ENCODE measurements at regions not wholly inside any gene's neighbourhood (a gene's known extent, or its start where the extent isn't known, plus 50 kb on each side); places are given as distances from the start of the nearest gene placed in this dataset.
"Not testable (repeated sequence)": the region's sequence is repeated elsewhere in the genome, so short reads cannot be mapped to it uniquely, and the experiment has no call there.

- in situ Hi-C loops (cut with MboI; ENCODE audit: low pct_unique_long_range_greater_than_20kb, low sequenced_read_pairs, unreplicated experiment) = no loop called here
- TF ChIP-seq CTCF (IDR thresholded peaks at IDR 0.05; ENCODE audit: extremely low read depth, insufficient read depth, missing control alignments) = no peak
- DNase-seq (ENCODE audit: low spot score) = no peak
These were observed 266.6 kb upstream of the TBL1XR1 start for GRCh38 chr3:177463863-177464262.

GRCh38 chr3:177464392-177465256 is 267.3 kb upstream of the TBL1XR1 start:
- no peak for DNase-seq (ENCODE audit: low spot score)
- TF ChIP-seq CTCF (IDR thresholded peaks at IDR 0.05; ENCODE audit: extremely low read depth, insufficient read depth, missing control alignments) = no peak
- in situ Hi-C loops (cut with MboI; ENCODE audit: low pct_unique_long_range_greater_than_20kb, low sequenced_read_pairs, unreplicated experiment) = no loop called here

- DNase-seq (ENCODE audit: low spot score) = no peak
- TF ChIP-seq CTCF (IDR thresholded peaks at IDR 0.05; ENCODE audit: extremely low read depth, insufficient read depth, missing control alignments) = no peak
- in situ Hi-C loops (cut with MboI; ENCODE audit: low pct_unique_long_range_greater_than_20kb, low sequenced_read_pairs, unreplicated experiment) = no loop called here
These were observed 268.0 kb upstream of the TBL1XR1 start for GRCh38 chr3:177465257-177465642.

GRCh38 chr3:177466074-177466473 is 268.8 kb upstream of the TBL1XR1 start:
- no peak for DNase-seq (ENCODE audit: low spot score)
- no peak for TF ChIP-seq CTCF (IDR thresholded peaks at IDR 0.05; ENCODE audit: extremely low read depth, insufficient read depth, missing control alignments)
- in situ Hi-C loops (cut with MboI; ENCODE audit: low pct_unique_long_range_greater_than_20kb, low sequenced_read_pairs, unreplicated experiment) = no loop called here

GRCh38 chr3:177466622-177467021 is 269.3 kb upstream of the TBL1XR1 start:
- DNase-seq (ENCODE audit: low spot score); in situ Hi-C loops (cut with MboI; ENCODE audit: low pct_unique_long_range_greater_than_20kb, low sequenced_read_pairs, unreplicated experiment): not testable (repeated sequence)

- DNase-seq (ENCODE audit: low spot score) = no peak
- in situ Hi-C loops (cut with MboI; ENCODE audit: low pct_unique_long_range_greater_than_20kb, low sequenced_read_pairs, unreplicated experiment) = no loop called here
- no peak for TF ChIP-seq CTCF (IDR thresholded peaks at IDR 0.05; ENCODE audit: extremely low read depth, insufficient read depth, missing control alignments)
These were observed 270.1 kb upstream of the TBL1XR1 start for GRCh38 chr3:177467247-177467985.

GRCh38 chr3:177468331-177468730 is 271.0 kb upstream of the TBL1XR1 start:
- no peak for DNase-seq (ENCODE audit: low spot score)
- in situ Hi-C loops (cut with MboI; ENCODE audit: low pct_unique_long_range_greater_than_20kb, low sequenced_read_pairs, unreplicated experiment) = no loop called here
- no peak for TF ChIP-seq CTCF (IDR thresholded peaks at IDR 0.05; ENCODE audit: extremely low read depth, insufficient read depth, missing control alignments)
